Kasumi-1 (cell line): ENCODE measurements at regions not wholly inside any gene's neighbourhood (a gene's known extent, or its start where the extent isn't known, plus 50 kb on each side); places are given as distances from the start of the nearest gene placed in this dataset.

Experiments used
- DNase-seq, 2 experiments: peaks; one replicate each; lab custom pipeline; 2025; lab: John Stamatoyannopoulos, UW

DNA sequence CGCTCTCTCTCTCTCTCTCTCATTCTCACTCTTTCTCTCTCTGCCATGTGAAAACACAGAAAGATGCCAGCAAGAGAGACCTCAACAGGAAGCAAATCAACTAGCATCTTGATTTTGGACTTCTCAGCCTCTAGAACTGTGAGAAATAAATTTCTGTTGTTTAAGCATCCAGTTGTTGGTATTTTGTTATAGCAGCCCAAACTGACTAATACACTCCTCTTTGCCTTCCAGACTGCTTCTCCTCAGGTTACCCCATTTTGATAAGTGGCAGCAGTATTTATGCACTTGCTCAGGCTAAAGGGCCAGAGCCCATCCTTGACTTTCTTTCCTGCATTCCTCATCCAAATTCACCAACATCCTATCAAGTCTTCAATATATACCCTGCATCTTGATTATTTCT lies 76.6 kb upstream of the NANOGP8 start:
- DNase-seq = no peak

DNA sequence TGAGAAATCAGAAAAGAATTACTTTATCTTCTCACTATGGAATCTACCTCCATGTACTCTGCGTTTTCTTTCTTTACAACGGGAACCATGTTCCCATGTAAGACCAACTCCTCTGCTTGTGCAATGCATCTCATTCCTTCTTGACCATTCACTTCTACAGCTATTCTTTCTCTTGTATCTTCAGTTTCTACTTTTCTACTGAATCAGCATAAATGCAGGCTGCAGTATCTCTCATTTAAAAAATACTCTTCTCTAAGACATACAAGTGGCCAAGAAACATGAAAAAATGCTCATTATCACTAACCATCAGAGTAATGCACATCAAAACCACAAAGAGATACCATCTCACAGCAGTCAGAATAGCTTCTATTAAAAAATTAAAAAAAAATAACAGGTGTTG lies 74.1 kb upstream of the NANOGP8 start:
- no peak for DNase-seq

GRCh38 chr15:35151782-35152181 lies 66.7 kb upstream of the NANOGP8 start:
- no peak for DNase-seq

DNA sequence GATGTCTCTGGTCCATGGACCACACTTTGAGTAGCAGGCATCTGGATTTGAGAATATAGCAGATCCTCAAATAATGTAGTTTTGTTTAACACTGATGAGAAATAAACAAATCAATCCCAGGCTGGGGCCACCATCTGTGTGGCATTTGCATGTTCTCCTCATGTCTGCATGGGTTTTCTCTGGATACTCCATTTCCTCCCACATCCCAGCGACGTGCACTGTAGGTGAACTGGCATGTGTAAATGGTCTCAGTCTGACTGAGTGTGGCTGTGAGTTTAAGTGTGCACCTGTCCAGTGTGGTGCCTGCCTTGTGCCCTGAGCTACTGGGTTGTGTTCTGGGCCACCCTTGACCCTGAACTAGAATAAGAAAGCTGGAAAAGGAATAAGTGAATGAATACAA lies 66.3 kb upstream of the NANOGP8 start:
- no peak for DNase-seq

GRCh38 chr15:35150361-35150760 lies 65.3 kb upstream of the NANOGP8 start:
- no peak for DNase-seq

DNA sequence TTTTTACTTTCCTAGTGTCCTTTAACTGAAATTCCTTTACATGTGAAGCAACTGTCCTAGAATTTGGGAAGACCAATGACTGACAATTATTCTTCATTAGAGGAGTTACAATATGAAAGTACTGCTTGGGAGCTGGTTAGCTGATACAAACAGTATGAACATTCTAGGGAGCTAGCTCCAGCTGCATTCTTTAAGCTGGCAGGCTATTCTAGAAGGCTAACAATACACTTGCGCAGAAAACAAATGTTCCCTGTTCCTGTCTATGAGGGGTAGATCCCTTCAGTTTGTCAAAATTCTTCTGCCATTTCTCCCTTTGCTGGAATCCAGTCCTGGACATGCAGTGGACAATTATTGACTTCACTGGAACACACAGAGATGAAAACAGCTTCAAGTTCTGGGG lies 60.2 kb upstream of the NANOGP8 start:
- no peak for DNase-seq

DNA sequence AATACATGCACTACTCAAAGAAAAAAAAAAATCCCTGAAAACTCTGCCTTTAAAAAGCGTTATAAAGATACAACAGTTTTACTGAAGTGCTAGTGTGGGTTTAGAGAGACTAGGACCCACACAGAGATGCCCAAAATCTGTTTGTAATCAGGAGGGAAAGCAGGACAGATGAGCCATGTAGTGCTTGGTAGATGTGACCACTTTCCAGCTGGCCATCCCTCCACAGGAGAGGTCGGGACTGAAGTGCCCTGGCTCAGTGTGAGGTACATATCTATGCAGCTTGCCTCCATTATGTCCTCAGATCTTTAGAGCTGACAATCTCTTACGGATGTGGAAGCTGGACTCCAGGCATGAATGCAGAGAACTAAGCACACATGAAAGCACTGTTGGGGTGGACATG lies 57.5 kb upstream of the NANOGP8 start:
- no peak for DNase-seq

- DNase-seq = no peak
These were observed 56.8 kb upstream of the NANOGP8 start for GRCh38 chr15:35141743-35142471.

DNA sequence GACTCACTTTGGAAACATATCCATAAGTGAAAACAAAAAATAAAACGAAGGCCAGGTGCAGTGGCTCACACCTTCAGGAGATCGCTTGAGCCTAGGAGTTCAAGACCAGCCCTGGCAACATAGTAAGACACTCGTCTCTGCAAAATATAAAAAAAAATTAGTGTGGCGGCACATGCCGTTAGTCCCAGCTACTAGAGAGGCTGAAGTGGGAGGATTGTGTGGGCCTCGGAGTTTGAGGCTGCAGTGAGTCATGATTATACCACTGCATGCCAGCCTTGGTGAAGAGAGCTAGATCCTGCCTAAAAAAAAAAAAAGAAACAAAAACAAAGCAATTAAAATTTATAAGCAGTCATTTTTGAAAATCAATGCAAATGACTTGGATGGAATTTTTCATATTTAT lies 54.7 kb upstream of the NANOGP8 start:
- DNase-seq = no peak

DNA sequence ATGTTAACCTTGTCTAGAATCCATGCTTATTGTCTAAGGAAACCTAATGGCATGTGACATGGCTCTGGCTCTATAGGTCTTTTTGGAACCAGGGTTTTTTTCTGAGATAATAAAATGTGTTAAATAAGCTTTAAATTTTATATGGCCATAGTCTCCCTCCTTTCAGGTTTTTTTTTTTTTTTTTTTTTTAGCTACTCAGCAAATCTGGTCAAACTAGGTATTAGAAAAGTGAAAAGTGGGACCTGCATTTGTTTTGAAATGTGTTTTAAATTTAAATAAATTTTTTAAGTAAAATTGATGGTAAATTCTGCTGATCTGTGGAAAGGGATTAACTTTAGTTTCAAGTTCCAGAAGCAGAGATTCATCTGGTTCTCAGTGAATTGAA lies 52.1 kb upstream of the NANOGP8 start:
- DNase-seq = no peak

GRCh38 chr15:35136321-35137189 lies 51.5 kb upstream of the NANOGP8 start:
- no peak for DNase-seq
